GM10266 (cell line): ENCODE measurements at regions not wholly inside any gene's neighbourhood (a gene's known extent, or its start where the extent isn't known, plus 50 kb on each side); places are given as distances from the start of the nearest gene placed in this dataset.
"Not testable (repeated sequence)": the region's sequence is repeated elsewhere in the genome, so short reads cannot be mapped to it uniquely, and the experiment has no call there.

ENCODE experiments used
- DNase-seq: peaks from one replicate; pipeline ENCODE4 v3.0.0; 2012; ENCODE audit errors: extremely low spot score
- CTCF ChIP-seq: IDR thresholded peaks from 2 replicates; pipeline ENCODE4 v1.5.1; 2012; ENCODE audit warnings: mild to moderate bottlenecking, low read depth; ENCODE audit not compliant: control insufficient read depth, insufficient read depth; ENCODE audit errors: missing control alignments

GRCh38 chr1:31514117-31514516, 62.2 kb upstream of the TINAGL1 start:
- DNase-seq, result no peak
- TF ChIP-seq CTCF, result no peak

- DNase-seq, result no peak
- TF ChIP-seq CTCF, result no peak
Observed at GRCh38 chr1:31515056-31515775, 61.1 kb upstream of the TINAGL1 start.

- DNase-seq, result no peak
- no peak for TF ChIP-seq CTCF
Observed at GRCh38 chr1:31515936-31516335, 60.4 kb upstream of the TINAGL1 start.

- DNase-seq, result no peak
- TF ChIP-seq CTCF, result no peak
Observed at GRCh38 chr1:31517301-31517700, 59.0 kb upstream of the TINAGL1 start.

GRCh38 chr1:31517986-31518385, 58.3 kb upstream of the TINAGL1 start:
- not testable (repeated sequence) for DNase-seq

- TF ChIP-seq CTCF, result no peak
- DNase-seq, result no peak
Observed at GRCh38 chr1:31521761-31522555, 54.4 kb upstream of the TINAGL1 start.

GRCh38 chr1:31522556-31522845, 53.8 kb upstream of the TINAGL1 start:
- DNase-seq, result no peak
- no peak for TF ChIP-seq CTCF
